Endometrium (tissue), 2 donors: ENCODE measurements at regions not wholly inside any gene's neighbourhood (a gene's known extent, or its start where the extent isn't known, plus 50 kb on each side); places are given as distances from the start of the nearest gene placed in this dataset.

Source experiments
- FAIRE-seq: peaks from 2 replicates; lab custom pipeline; 2012; peaks lifted over from hg19 to GRCh38; lab: Jason Lieb, UNC
- donor health status: control.
- donor health status: control.

- FAIRE-seq: no peak
These were observed 100.1 kb upstream of the ARL4C start for GRCh38 chr2:234596696-234597575.

- FAIRE-seq: no peak
These were observed 98.9 kb upstream of the ARL4C start for GRCh38 chr2:234595829-234596228.

- FAIRE-seq: no peak
These were observed 97.8 kb upstream of the ARL4C start for GRCh38 chr2:234594715-234595114.

- FAIRE-seq: no peak
These were observed 96.8 kb upstream of the ARL4C start for GRCh38 chr2:234593636-234594035.

GRCh38 chr2:234592541-234592940 lies 95.7 kb upstream of the ARL4C start:
- no peak for FAIRE-seq

GRCh38 chr2:234590076-234590475 lies 93.2 kb upstream of the ARL4C start:
- no peak for FAIRE-seq

- no peak for FAIRE-seq
These were observed 91.2 kb upstream of the ARL4C start for GRCh38 chr2:234588054-234588430.

- no peak for FAIRE-seq
These were observed 90.6 kb upstream of the ARL4C start for GRCh38 chr2:234587341-234588053.

- FAIRE-seq: no peak
These were observed 86.5 kb upstream of the ARL4C start for GRCh38 chr2:234583331-234583730.

- FAIRE-seq: no peak
These were observed 83.8 kb upstream of the ARL4C start for GRCh38 chr2:234580686-234581085.

- FAIRE-seq: no peak
These were observed 82.5 kb upstream of the ARL4C start for GRCh38 chr2:234579231-234579962.

GRCh38 chr2:234578389-234578788 lies 81.5 kb upstream of the ARL4C start:
- no peak for FAIRE-seq

- FAIRE-seq: no peak
These were observed 80.3 kb upstream of the ARL4C start for GRCh38 chr2:234577191-234577590.

- FAIRE-seq: no peak
These were observed 74.9 kb upstream of the ARL4C start for GRCh38 chr2:234571620-234572407.

GRCh38 chr2:234570476-234570875 lies 73.6 kb upstream of the ARL4C start:
- FAIRE-seq: no peak

GRCh38 chr2:234569776-234570430 lies 73.0 kb upstream of the ARL4C start:
- FAIRE-seq: no peak

- no peak for FAIRE-seq
These were observed 69.7 kb upstream of the ARL4C start for GRCh38 chr2:234566622-234567021.

GRCh38 chr2:234565842-234566619 lies 69.2 kb upstream of the ARL4C start:
- no peak for FAIRE-seq

GRCh38 chr2:234565201-234565600 lies 68.3 kb upstream of the ARL4C start:
- no peak for FAIRE-seq

GRCh38 chr2:234564699-234565098 lies 67.8 kb upstream of the ARL4C start:
- peak; percentile 85 for FAIRE-seq

- FAIRE-seq: no peak
These were observed 62.7 kb upstream of the ARL4C start for GRCh38 chr2:234559609-234560008.
